DMS 273 (cell line): ENCODE measurements at regions not wholly inside any gene's neighbourhood (a gene's known extent, or its start where the extent isn't known, plus 50 kb on each side); places are given as distances from the start of the nearest gene placed in this dataset.

ENCODE experiments used
- DNase-seq: peaks from one replicate; lab custom pipeline; 2025; ENCODE audit not compliant: unreplicated experiment; lab: John Stamatoyannopoulos, UW

- no peak for DNase-seq
Observed at GRCh38 chr13:72456486-72456885, 270.9 kb downstream of the MZT1 start.

GRCh38 chr13:72453161-72453560, 274.3 kb downstream of the MZT1 start:
- no peak for DNase-seq

GRCh38 chr13:72448082-72448481, 279.3 kb downstream of the MZT1 start:
- no peak for DNase-seq

GRCh38 chr13:72444999-72445398, 282.4 kb downstream of the MZT1 start:
- DNase-seq, result no peak

GRCh38 chr13:72437458-72437857, 290.0 kb downstream of the MZT1 start:
- DNase-seq, result no peak

- DNase-seq, result peak; percentile 6
Observed at GRCh38 chr13:72435251-72435650, 292.2 kb downstream of the MZT1 start.

- no peak for DNase-seq
Observed at GRCh38 chr13:72431981-72432682, 295.3 kb downstream of the MZT1 start.

- no peak for DNase-seq
Observed at GRCh38 chr13:72430923-72431322, 296.5 kb downstream of the MZT1 start.

- no peak for DNase-seq
Observed at GRCh38 chr13:72427757-72428528, 299.5 kb downstream of the MZT1 start.

GRCh38 chr13:72424059-72424458, 303.4 kb downstream of the MZT1 start:
- DNase-seq, result no peak

- DNase-seq, result no peak
Observed at GRCh38 chr13:72415817-72416216, 311.6 kb downstream of the MZT1 start.

GRCh38 chr13:72412481-72412880, 314.9 kb downstream of the MZT1 start:
- DNase-seq, result no peak

GRCh38 chr13:72405441-72405840, 322.0 kb downstream of the MZT1 start:
- no peak for DNase-seq

GRCh38 chr13:72403396-72404010, 323.9 kb downstream of the MZT1 start:
- no peak for DNase-seq

- no peak for DNase-seq
Observed at GRCh38 chr13:72400856-72401255, 326.6 kb downstream of the MZT1 start.

- DNase-seq, result no peak
Observed at GRCh38 chr13:72399351-72399750, 328.1 kb downstream of the MZT1 start.

GRCh38 chr13:72397265-72397664, 330.2 kb downstream of the MZT1 start:
- no peak for DNase-seq

- DNase-seq, result no peak
Observed at GRCh38 chr13:72390909-72391308, 336.5 kb downstream of the MZT1 start.

- no peak for DNase-seq
Observed at GRCh38 chr13:72386138-72386684, 341.2 kb downstream of the MZT1 start.

- DNase-seq, result no peak
Observed at GRCh38 chr13:72384879-72385278, 342.6 kb downstream of the MZT1 start.

- DNase-seq, result no peak
Observed at GRCh38 chr13:72384186-72384823, 343.1 kb downstream of the MZT1 start.
